ENCODE measurements at regions not wholly inside any gene's neighbourhood (a gene's known extent, or its start where the extent isn't known, plus 50 kb on each side); places are given as distances from the start of the nearest gene placed in this dataset.

GRCh38 chr1:234745844-234746797 is 136.1 kb upstream of the IRF2BP2 start:
- peaks cover 33% of the 10 kb centered on the region for H3K4me1 ChIP-seq (ENCODE audit: control insufficient read depth, insufficient read depth, low read length)
- no peak overlapping the region for H3K4me3 ChIP-seq (ENCODE audit: low read depth, low read length)
- ChIA-PET POLR2A (interaction anchor here (0.6 to 1.9 kb wide), 10 partner anchors 8 to 136 kb away, joined by 3 to 20 read pairs (median 4); partner anchors contain the start of gene IRF2BP2), CTCF (interaction anchor here (0.5 to 1.9 kb wide), 9 partner anchors 12 to 922 kb away, joined by 3 to 6 read pairs (median 4); no protein-coding TSS in a partner anchor)
- peak overlapping the region; percentile 60 for H3K27ac ChIP-seq (ENCODE audit: extremely low read depth, low read depth, low read length)
- H3K36me3 ChIP-seq (ENCODE audit: control insufficient read depth in 2 of 2, insufficient read depth in 1 of 2, low read length in 2 of 2): no peaks in the 10 kb centered on the region
- H3K9me3 ChIP-seq (ENCODE audit: control insufficient read depth, insufficient read depth, low read depth, low read length): no peaks in the 10 kb centered on the region
- TF ChIP-seq REPIN1 (tag by site-specific recombination; IDR thresholded peaks at IDR 0.05; ENCODE audit: low read depth): no peak
- no peak; the same call in none of the 2 replicates for TF ChIP-seq ZBTB44 (tag by site-specific recombination; IDR thresholded peaks at IDR 0.05)
- peak; percentile 98 for TF ChIP-seq PRDM1 (tag by site-specific recombination; IDR thresholded peaks at IDR 0.05)
- peak; percentile 96 for TF ChIP-seq ZNF600 (tag by site-specific recombination; IDR thresholded peaks at IDR 0.05)
- no peak for TF ChIP-seq ELK4 (IDR thresholded peaks at IDR 0.05; ENCODE audit: borderline replicate concordance, low read depth, low read length)
- no peak for TF ChIP-seq ZNF529 (tag by site-specific recombination; IDR thresholded peaks at IDR 0.05; ENCODE audit: insufficient replicate concordance)
- peak; percentile 82 for TF ChIP-seq TCF7L2 (IDR thresholded peaks at IDR 0.05; ENCODE audit: borderline replicate concordance, low read depth, low read length)
- peak; percentile 90 for TF ChIP-seq ZNF660 (tag by site-specific recombination; IDR thresholded peaks at IDR 0.05)
- TF ChIP-seq ZNF239 (tag by site-specific recombination; IDR thresholded peaks at IDR 0.05): no peak
- no peak for TF ChIP-seq ZBTB48 (tag by site-specific recombination; IDR thresholded peaks at IDR 0.05)
- no peak for TF ChIP-seq ZNF777 (tag by site-specific recombination; IDR thresholded peaks at IDR 0.05; ENCODE audit: borderline replicate concordance)
- TF ChIP-seq ZNF280D (tag by site-specific recombination; IDR thresholded peaks at IDR 0.05): peak; percentile 87; the same call in 1 of the 2 replicates
- no peak for TF ChIP-seq HOXC10 (CRISPR knock-in tag; IDR thresholded peaks at IDR 0.05)
- TF ChIP-seq ZNF701 (tag by site-specific recombination; IDR thresholded peaks at IDR 0.05): no peak
- no peak for TF ChIP-seq MYNN (tag by site-specific recombination; IDR thresholded peaks at IDR 0.05; ENCODE audit: borderline replicate concordance)
- peak; percentile 94 for TF ChIP-seq ZEB2 (tag by site-specific recombination; IDR thresholded peaks at IDR 0.05)
- TF ChIP-seq ZNF133 (tag by site-specific recombination; IDR thresholded peaks at IDR 0.05): no peak
- peak; percentile 43 for TF ChIP-seq GLIS2 (tag by site-specific recombination; IDR thresholded peaks at IDR 0.05)
- TF ChIP-seq ZIC2 (tag by site-specific recombination; IDR thresholded peaks at IDR 0.05): peak; percentile 40; the same call in 1 of the 2 replicates
- no peak for TF ChIP-seq ZBTB49 (tag by site-specific recombination; IDR thresholded peaks at IDR 0.05; ENCODE audit: low read depth)
- TF ChIP-seq ZNF335 (tag by site-specific recombination; conservative IDR thresholded peaks at IDR 0.05): peak; percentile 68
- peak; percentile 54; the same call in 1 of the 2 replicates for TF ChIP-seq GLIS1 (tag by site-specific recombination; IDR thresholded peaks at IDR 0.05)
- TF ChIP-seq SP2 (tag by site-specific recombination; IDR thresholded peaks at IDR 0.05): peak; percentile 25
- no peak for TF ChIP-seq ZNF621 (tag by site-specific recombination; IDR thresholded peaks at IDR 0.05)
- peak; percentile 84 for TF ChIP-seq FEZF1 (tag by site-specific recombination; IDR thresholded peaks at IDR 0.05)
- TF ChIP-seq KLF10 (tag by site-specific recombination; IDR thresholded peaks at IDR 0.05): peak; percentile 66; the same call in 1 of the 2 replicates
- TF ChIP-seq SP3 (tag by site-specific recombination; IDR thresholded peaks at IDR 0.05): no peak; the same call in 1 of the 2 replicates
- TF ChIP-seq ZNF416 (tag by site-specific recombination; IDR thresholded peaks at IDR 0.05): no peak
- no peak for TF ChIP-seq KLF9 (tag by site-specific recombination; IDR thresholded peaks at IDR 0.05; ENCODE audit: low read depth)
- no peak for TF ChIP-seq ZNF610 (tag by site-specific recombination; IDR thresholded peaks at IDR 0.05; ENCODE audit: borderline replicate concordance)

All from HEK293 (cell line).